HG03108 (cell line): ENCODE measurements at regions not wholly inside any gene's neighbourhood (a gene's known extent, or its start where the extent isn't known, plus 50 kb on each side); places are given as distances from the start of the nearest gene placed in this dataset.

Experiments
- ATAC-seq: cut with Tn5 transposase; IDR thresholded peaks from one replicate; pipeline ENCODE4 v1.9.1; 2021; ENCODE audit warnings: moderate library complexity; ENCODE audit not compliant: unreplicated experiment

- no peak for ATAC-seq
Observed at GRCh38 chr3:145815707-145816413, 345.1 kb downstream of the PLOD2 start.

GRCh38 chr3:145817870-145818483 is 343.0 kb downstream of the PLOD2 start:
- ATAC-seq, result no peak

GRCh38 chr3:145820170-145820569 is 340.8 kb downstream of the PLOD2 start:
- no peak for ATAC-seq

GRCh38 chr3:145842294-145842902 is 318.6 kb downstream of the PLOD2 start:
- no peak for ATAC-seq

- ATAC-seq, result no peak
Observed at GRCh38 chr3:145843561-145843960, 317.4 kb downstream of the PLOD2 start.

- no peak for ATAC-seq
Observed at GRCh38 chr3:145849115-145849514, 311.9 kb downstream of the PLOD2 start.

GRCh38 chr3:145854499-145854898 is 306.5 kb downstream of the PLOD2 start:
- no peak for ATAC-seq

- no peak for ATAC-seq
Observed at GRCh38 chr3:145857956-145858355, 303.0 kb downstream of the PLOD2 start.

- no peak for ATAC-seq
Observed at GRCh38 chr3:145864336-145864735, 296.6 kb downstream of the PLOD2 start.

GRCh38 chr3:145865399-145866018 is 295.5 kb downstream of the PLOD2 start:
- no peak for ATAC-seq

- no peak for ATAC-seq
Observed at GRCh38 chr3:145869958-145870357, 291.0 kb downstream of the PLOD2 start.

- no peak for ATAC-seq
Observed at GRCh38 chr3:145882436-145882835, 278.5 kb downstream of the PLOD2 start.

- ATAC-seq, result no peak
Observed at GRCh38 chr3:145889730-145890129, 271.3 kb downstream of the PLOD2 start.

- ATAC-seq, result no peak
Observed at GRCh38 chr3:145892869-145893268, 268.1 kb downstream of the PLOD2 start.

GRCh38 chr3:145893331-145893730 is 267.7 kb downstream of the PLOD2 start:
- ATAC-seq, result no peak

- ATAC-seq, result no peak
Observed at GRCh38 chr3:145898487-145898886, 262.5 kb downstream of the PLOD2 start.

- peak; percentile 37 for ATAC-seq
Observed at GRCh38 chr3:145899241-145899640, 261.7 kb downstream of the PLOD2 start.

GRCh38 chr3:145900056-145900829 is 260.7 kb downstream of the PLOD2 start:
- peak; percentile 66 for ATAC-seq

- no peak for ATAC-seq
Observed at GRCh38 chr3:145902166-145902565, 258.8 kb downstream of the PLOD2 start.

- no peak for ATAC-seq
Observed at GRCh38 chr3:145903472-145904013, 257.4 kb downstream of the PLOD2 start.

GRCh38 chr3:145904138-145904537 is 256.8 kb downstream of the PLOD2 start:
- no peak for ATAC-seq
